HG03025 (cell line): ENCODE measurements at regions not wholly inside any gene's neighbourhood (a gene's known extent, or its start where the extent isn't known, plus 50 kb on each side); places are given as distances from the start of the nearest gene placed in this dataset.
"Not testable (repeated sequence)": the region's sequence is repeated elsewhere in the genome, so short reads cannot be mapped to it uniquely, and the experiment has no call there.

Source experiments
- ATAC-seq: cut with Tn5 transposase; IDR thresholded peaks from one replicate; pipeline ENCODE4 v1.9.1; 2021; ENCODE audit warnings: mild to moderate bottlenecking, moderate library complexity; ENCODE audit not compliant: unreplicated experiment, low FRiP score

- no peak for ATAC-seq
Observed at GRCh38 chr13:68987585-68987984, 1120.0 kb upstream of the ATXN8OS start.

GRCh38 chr13:68984688-68985319 lies 1122.8 kb upstream of the ATXN8OS start:
- ATAC-seq: no peak

- ATAC-seq: no peak
Observed at GRCh38 chr13:68982961-68983619, 1124.5 kb upstream of the ATXN8OS start.

- ATAC-seq: no peak
Observed at GRCh38 chr13:68976287-68976686, 1131.3 kb upstream of the ATXN8OS start.

GRCh38 chr13:68970532-68970931 lies 1137.1 kb upstream of the ATXN8OS start:
- ATAC-seq: no peak

- ATAC-seq: no peak
Observed at GRCh38 chr13:68948586-68948985, 1159.0 kb upstream of the ATXN8OS start.

GRCh38 chr13:68944272-68944671 lies 1163.4 kb upstream of the ATXN8OS start:
- ATAC-seq: no peak

GRCh38 chr13:68940049-68940448 lies 1167.6 kb upstream of the ATXN8OS start:
- ATAC-seq: no peak

- ATAC-seq: no peak
Observed at GRCh38 chr13:68938639-68939038, 1169.0 kb upstream of the ATXN8OS start.

GRCh38 chr13:68929075-68929745 lies 1178.4 kb upstream of the ATXN8OS start:
- ATAC-seq: no peak

GRCh38 chr13:68927387-68928026 lies 1180.1 kb upstream of the ATXN8OS start:
- no peak for ATAC-seq

GRCh38 chr13:68923995-68924394 lies 1183.6 kb upstream of the ATXN8OS start:
- ATAC-seq: no peak

- no peak for ATAC-seq
Observed at GRCh38 chr13:68908879-68909278, 1198.7 kb upstream of the ATXN8OS start.

GRCh38 chr13:68905186-68905585 lies 1202.4 kb upstream of the ATXN8OS start:
- no peak for ATAC-seq

- ATAC-seq: no peak
Observed at GRCh38 chr13:68897331-68897928, 1210.2 kb upstream of the ATXN8OS start.

- no peak for ATAC-seq
Observed at GRCh38 chr13:68895696-68896095, 1211.9 kb upstream of the ATXN8OS start.

GRCh38 chr13:68893721-68894120 lies 1213.9 kb upstream of the ATXN8OS start:
- not testable (repeated sequence) for ATAC-seq

GRCh38 chr13:68892596-68892995 lies 1215.0 kb upstream of the ATXN8OS start:
- ATAC-seq: not testable (repeated sequence)

- ATAC-seq: not testable (repeated sequence)
Observed at GRCh38 chr13:68890101-68890500, 1217.5 kb upstream of the ATXN8OS start.

GRCh38 chr13:68888832-68889231 lies 1218.8 kb upstream of the ATXN8OS start:
- no peak for ATAC-seq

GRCh38 chr13:68872338-68872737 lies 1235.3 kb upstream of the ATXN8OS start:
- no peak for ATAC-seq
